ENCODE measurements at regions not wholly inside any gene's neighbourhood (a gene's known extent, or its start where the extent isn't known, plus 50 kb on each side); places are given as distances from the start of the nearest gene placed in this dataset.

GRCh38 chr5:87051502-87052113, 216.1 kb upstream of the RASA1 start:
- H3K36me3 Mint-ChIP-seq (ENCODE audit: low read depth), result no peaks in the 10 kb centered on the region
- DNase-seq (ENCODE audit: low read depth, low spot score), result no peak
- H3K4me1 Mint-ChIP-seq, result no peaks in the 10 kb centered on the region
- no peak overlapping the region for H3K4me3 Mint-ChIP-seq
- no peak overlapping the region for H3K27ac Mint-ChIP-seq (ENCODE audit: unreplicated experiment)
- no peaks in the 10 kb centered on the region for H3K27me3 Mint-ChIP-seq (ENCODE audit: low read depth)
- no peak for TF ChIP-seq CTCF (conservative IDR thresholded peaks at IDR 0.05)
- peaks cover 10% of the 10 kb centered on the region for H3K9me3 Mint-ChIP-seq

- Mint-ChIP-seq H3K4me3 (no peak overlapping the region), H3K27ac (ENCODE audit: unreplicated experiment) (no peak overlapping the region), H3K27me3 (ENCODE audit: low read depth) (no peaks in the 10 kb centered on the region), H3K4me1 (no peaks in the 10 kb centered on the region), H3K9me3 (peaks cover 13% of the 10 kb centered on the region), H3K36me3 (ENCODE audit: low read depth) (no peaks in the 10 kb centered on the region)
- TF ChIP-seq CTCF (conservative IDR thresholded peaks at IDR 0.05), result no peak
- DNase-seq (ENCODE audit: low read depth, low spot score), result no peak
Measured at GRCh38 chr5:87053146-87053545, 214.5 kb upstream of the RASA1 start.

GRCh38 chr5:87054821-87055220, 212.9 kb upstream of the RASA1 start:
- Mint-ChIP-seq H3K9me3 (peaks cover 7% of the 10 kb centered on the region), H3K4me3 (no peak overlapping the region), H3K4me1 (no peaks in the 10 kb centered on the region), H3K27ac (ENCODE audit: unreplicated experiment) (no peak overlapping the region), H3K36me3 (ENCODE audit: low read depth) (no peaks in the 10 kb centered on the region), H3K27me3 (ENCODE audit: low read depth) (no peaks in the 10 kb centered on the region)
- TF ChIP-seq CTCF (conservative IDR thresholded peaks at IDR 0.05), result no peak
- no peak for DNase-seq (ENCODE audit: low read depth, low spot score)

- Mint-ChIP-seq H3K4me3 (no peak overlapping the region), H3K9me3 (peaks cover 5% of the 10 kb centered on the region), H3K36me3 (ENCODE audit: low read depth) (no peaks in the 10 kb centered on the region), H3K27ac (ENCODE audit: unreplicated experiment) (no peak overlapping the region), H3K4me1 (no peaks in the 10 kb centered on the region), H3K27me3 (ENCODE audit: low read depth) (no peaks in the 10 kb centered on the region)
- no peak for DNase-seq (ENCODE audit: low read depth, low spot score)
- no peak for TF ChIP-seq CTCF (conservative IDR thresholded peaks at IDR 0.05)
Measured at GRCh38 chr5:87061046-87061445, 206.6 kb upstream of the RASA1 start.

- Mint-ChIP-seq H3K4me3 (no peak overlapping the region), H3K4me1 (no peaks in the 10 kb centered on the region), H3K27me3 (ENCODE audit: low read depth) (no peaks in the 10 kb centered on the region), H3K36me3 (ENCODE audit: low read depth) (no peaks in the 10 kb centered on the region), H3K27ac (ENCODE audit: unreplicated experiment) (no peak overlapping the region), H3K9me3 (no peaks in the 10 kb centered on the region)
- DNase-seq (ENCODE audit: low read depth, low spot score), result no peak
- no peak for TF ChIP-seq CTCF (conservative IDR thresholded peaks at IDR 0.05)
Measured at GRCh38 chr5:87069311-87069710, 198.4 kb upstream of the RASA1 start.

Measured in neural crest cell (in vitro differentiated cells).